ENCODE measurements at regions not wholly inside any gene's neighbourhood (a gene's known extent, or its start where the extent isn't known, plus 50 kb on each side); places are given as distances from the start of the nearest gene placed in this dataset.
A peak's percentile ranks its signal among the peaks of the same experiment; 100 is the strongest.

DNA sequence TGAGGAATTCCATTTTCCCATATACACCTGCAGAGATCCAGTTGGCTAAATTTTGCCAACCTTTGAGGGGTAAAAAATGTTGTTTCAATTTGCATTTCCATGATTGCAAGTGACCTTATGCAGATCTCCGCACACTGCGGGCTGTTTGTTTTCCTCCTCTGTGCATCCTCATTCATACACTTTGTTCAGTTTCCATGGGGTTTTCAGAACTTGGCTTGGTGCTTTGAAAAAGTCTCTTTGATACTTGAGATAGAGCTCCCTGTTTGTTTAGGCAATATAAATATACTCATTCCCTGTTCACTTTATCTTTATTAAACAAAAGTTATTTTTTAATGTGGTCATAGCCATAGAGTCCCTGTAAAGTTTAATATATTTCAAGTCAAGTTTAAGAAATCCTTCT lies 353.1 kb downstream of the CMPK2 start:
- H3K36me3 Mint-ChIP-seq, result no peaks in the 10 kb centered on the region
- peaks cover 25% of the 10 kb centered on the region for H3K4me1 Mint-ChIP-seq (ENCODE audit: unreplicated experiment)
- H3K4me3 Mint-ChIP-seq, result no peak overlapping the region
- no peak overlapping the region for H3K27ac Mint-ChIP-seq
- no peaks in the 10 kb centered on the region for H3K9me3 Mint-ChIP-seq
- DNase-seq (ENCODE audit: extremely low spot score, unreplicated experiment), result no peak
- peaks cover 7% of the 10 kb centered on the region for H3K27me3 Mint-ChIP-seq
- TF ChIP-seq, protein P1, sequence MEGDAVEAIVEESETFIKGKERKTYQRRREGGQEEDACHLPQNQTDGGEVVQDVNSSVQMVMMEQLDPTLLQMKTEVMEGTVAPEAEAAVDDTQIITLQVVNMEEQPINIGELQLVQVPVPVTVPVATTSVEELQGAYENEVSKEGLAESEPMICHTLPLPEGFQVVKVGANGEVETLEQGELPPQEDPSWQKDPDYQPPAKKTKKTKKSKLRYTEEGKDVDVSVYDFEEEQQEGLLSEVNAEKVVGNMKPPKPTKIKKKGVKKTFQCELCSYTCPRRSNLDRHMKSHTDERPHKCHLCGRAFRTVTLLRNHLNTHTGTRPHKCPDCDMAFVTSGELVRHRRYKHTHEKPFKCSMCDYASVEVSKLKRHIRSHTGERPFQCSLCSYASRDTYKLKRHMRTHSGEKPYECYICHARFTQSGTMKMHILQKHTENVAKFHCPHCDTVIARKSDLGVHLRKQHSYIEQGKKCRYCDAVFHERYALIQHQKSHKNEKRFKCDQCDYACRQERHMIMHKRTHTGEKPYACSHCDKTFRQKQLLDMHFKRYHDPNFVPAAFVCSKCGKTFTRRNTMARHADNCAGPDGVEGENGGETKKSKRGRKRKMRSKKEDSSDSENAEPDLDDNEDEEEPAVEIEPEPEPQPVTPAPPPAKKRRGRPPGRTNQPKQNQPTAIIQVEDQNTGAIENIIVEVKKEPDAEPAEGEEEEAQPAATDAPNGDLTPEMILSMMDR (conservative IDR thresholded peaks at IDR 0.05), result no peak

- no peak overlapping the region for H3K4me3 Mint-ChIP-seq
- H3K4me1 Mint-ChIP-seq (ENCODE audit: unreplicated experiment), result peaks cover 7% of the 10 kb centered on the region
- no peaks in the 10 kb centered on the region for H3K9me3 Mint-ChIP-seq
- H3K27me3 Mint-ChIP-seq, result peaks cover 7% of the 10 kb centered on the region
- H3K36me3 Mint-ChIP-seq, result no peaks in the 10 kb centered on the region
- no peak overlapping the region for H3K27ac Mint-ChIP-seq
- TF ChIP-seq, protein P1 (conservative IDR thresholded peaks at IDR 0.05), result no peak
- no peak for DNase-seq (ENCODE audit: extremely low spot score, unreplicated experiment)
Measured at GRCh38 chr2:6516674-6517073, 349.0 kb downstream of the CMPK2 start.

DNA sequence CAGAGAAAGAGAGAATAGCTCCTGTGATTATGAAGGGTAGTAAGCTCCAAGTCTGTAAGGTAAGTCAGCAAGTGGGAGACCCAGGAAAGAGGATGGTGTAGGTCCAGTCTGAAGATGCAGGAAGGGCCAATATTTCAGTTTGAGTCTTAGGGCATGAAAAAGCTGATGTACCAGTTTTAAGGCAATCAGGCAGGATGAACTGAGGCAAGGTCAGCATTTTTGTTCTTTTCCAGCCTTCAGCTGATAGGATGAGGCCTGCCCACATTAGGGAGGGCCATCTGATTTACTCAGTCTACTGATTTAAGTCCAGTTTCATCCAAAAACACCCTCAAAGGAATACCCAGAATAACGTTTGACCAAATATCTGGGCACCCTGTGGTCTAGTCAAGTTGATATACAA lies 347.3 kb downstream of the CMPK2 start:
- Mint-ChIP-seq H3K9me3 (no peaks in the 10 kb centered on the region), H3K4me1 (ENCODE audit: unreplicated experiment) (peaks cover 5% of the 10 kb centered on the region), H3K27me3 (peaks cover 6% of the 10 kb centered on the region), H3K4me3 (no peak overlapping the region), H3K27ac (no peak overlapping the region), H3K36me3 (no peaks in the 10 kb centered on the region)
- DNase-seq (ENCODE audit: extremely low spot score, unreplicated experiment), result no peak
- TF ChIP-seq, protein P1 (conservative IDR thresholded peaks at IDR 0.05), result no peak

- TF ChIP-seq, protein P1 (conservative IDR thresholded peaks at IDR 0.05), result no peak
- H3K4me3 Mint-ChIP-seq, result no peak overlapping the region
- H3K36me3 Mint-ChIP-seq, result no peaks in the 10 kb centered on the region
- DNase-seq (ENCODE audit: extremely low spot score, unreplicated experiment), result no peak
- H3K27me3 Mint-ChIP-seq, result peaks cover 3% of the 10 kb centered on the region
- H3K9me3 Mint-ChIP-seq, result no peaks in the 10 kb centered on the region
- peaks cover 35% of the 10 kb centered on the region for H3K4me1 Mint-ChIP-seq (ENCODE audit: unreplicated experiment)
- no peak overlapping the region for H3K27ac Mint-ChIP-seq
Measured at GRCh38 chr2:6523476-6523875, 342.2 kb downstream of the CMPK2 start.

- peaks cover 5% of the 10 kb centered on the region for H3K9me3 Mint-ChIP-seq
- H3K4me3 Mint-ChIP-seq, result peak overlapping the region; percentile 27
- DNase-seq (ENCODE audit: extremely low spot score, unreplicated experiment), result no peak
- peak overlapping the region; percentile 62 for H3K27ac Mint-ChIP-seq
- H3K27me3 Mint-ChIP-seq, result peaks cover 3% of the 10 kb centered on the region
- TF ChIP-seq, protein P1 (conservative IDR thresholded peaks at IDR 0.05), result no peak
- H3K36me3 Mint-ChIP-seq, result no peaks in the 10 kb centered on the region
- peaks cover 35% of the 10 kb centered on the region for H3K4me1 Mint-ChIP-seq (ENCODE audit: unreplicated experiment)
Measured at GRCh38 chr2:6524691-6525474, 340.8 kb downstream of the CMPK2 start.

Data from type B pancreatic cell (in vitro differentiated cells).